ENCODE measurements at regions not wholly inside any gene's neighbourhood (a gene's known extent, or its start where the extent isn't known, plus 50 kb on each side); places are given as distances from the start of the nearest gene placed in this dataset.

- TF ChIP-seq CTCF (IDR thresholded peaks at IDR 0.05) (no peak), POLR2AphosphoS5 (IDR thresholded peaks at IDR 0.05) (no peak), EP300 (IDR thresholded peaks at IDR 0.05) (no peak), POLR2A (IDR thresholded peaks at IDR 0.05) (no peak)
Observed at GRCh38 chr9:107397076-107398044, 92.2 kb downstream of the KLF4 start.
